K562 (cell line): ENCODE measurements at regions not wholly inside any gene's neighbourhood (a gene's known extent, or its start where the extent isn't known, plus 50 kb on each side); places are given as distances from the start of the nearest gene placed in this dataset.

ENCODE experiments used
- DDX20 ChIP-seq: fragments of 450-650 bp; IDR thresholded peaks from 2 replicates; pipeline ENCODE4 v1.6.1; 2016; ENCODE audit warnings: missing genetic modification characterization, low read depth, mild to moderate bottlenecking, missing compliant biosample characterization, moderate library complexity
- FOSL1 ChIP-seq: fragments of 200-800 bp; sonication (Bioruptor generic); conservative IDR thresholded peaks from 2 replicates; pipeline ENCODE4 v1.6.1; 2016; ENCODE audit warnings: missing genetic modification characterization, missing compliant biosample characterization
- HDAC1 ChIP-seq, 2 experiments: fragments of 450-650 bp; IDR thresholded peaks; 2 replicates each; pipeline ENCODE4 v1.6.1; 2016 to 2017; ENCODE audit warnings: inconsistent platforms in 1 of 2, mild to moderate bottlenecking in 1 of 2, moderate library complexity in 1 of 2
- POLR2A ChIP-seq: fragments of 450-650 bp; conservative IDR thresholded peaks from 2 replicates; pipeline ENCODE4 v1.6.1; 2016
- SMC3 ChIP-seq: conservative IDR thresholded peaks from 2 replicates; pipeline ENCODE4 v1.6.1; 2011; ENCODE audit warnings: low read depth, low read length, improper control_type of control experiment; ENCODE audit not compliant: insufficient read depth
- SRF ChIP-seq, 2 experiments: fragments of 250-450, 450-650 bp in 1 of 2; sonication (Bioruptor Pico) in 1 of 2; sonication (generic) in 1 of 2; formaldehyde crosslinking; IDR thresholded peaks; 2 replicates each; pipeline versions ENCODE4 v1.5.0 to v1.5.1; 2020 to 2022; ENCODE audit warnings: mild to moderate bottlenecking in 1 of 2, missing genetic modification reagents in 1 of 2

DNA sequence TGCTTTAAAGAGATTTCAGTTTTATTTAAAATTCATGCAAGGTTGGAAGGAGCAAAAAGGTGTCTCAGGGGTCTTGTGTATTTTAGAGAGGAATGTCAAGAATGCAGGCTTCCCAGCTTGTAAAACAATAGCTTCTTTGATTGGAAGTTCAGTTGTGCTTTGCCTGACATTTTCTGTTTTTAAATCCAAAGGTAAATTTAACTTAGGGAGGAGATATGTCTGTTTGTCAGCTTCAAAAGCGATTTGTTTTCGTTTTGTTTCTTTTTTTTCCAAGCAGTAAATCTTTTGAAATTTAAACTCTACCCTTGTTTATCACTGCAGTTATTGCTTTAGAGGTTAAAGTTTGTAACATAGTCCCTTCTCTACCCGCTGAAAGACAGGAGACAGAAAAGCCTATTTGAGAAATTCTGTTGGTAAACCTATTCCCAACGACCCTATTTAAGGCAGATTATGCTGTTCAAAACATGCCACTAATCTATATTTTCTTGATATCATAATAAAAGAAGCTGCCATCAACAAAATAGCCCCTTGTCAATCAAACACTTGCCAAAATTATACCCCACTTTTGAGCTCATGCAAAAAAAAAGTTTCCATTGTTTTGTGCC is 639.6 kb downstream of the IRS1 start:
- no peak for TF ChIP-seq POLR2A
- TF ChIP-seq HDAC1 (IDR thresholded peaks at IDR 0.05), result no peak
- TF ChIP-seq SRF (CRISPR knock-in tag; IDR thresholded peaks at IDR 0.05), result no peak
- no peak for TF ChIP-seq DDX20 (tag)
- TF ChIP-seq SMC3, result no peak
- no peak for TF ChIP-seq FOSL1
